Pancreas (tissue), 10 donors: ENCODE measurements at regions not wholly inside any gene's neighbourhood (a gene's known extent, or its start where the extent isn't known, plus 50 kb on each side); places are given as distances from the start of the nearest gene placed in this dataset.

Experiments used
- ATAC-seq, 4 donors: fragments of 200-7000 bp; cut with Tn5 transposase; one replicate each; pipeline versions ENCODE4 v1.8.0 to v1.9.1; 2020; ENCODE audit warnings: mild to moderate bottlenecking in 4 of 4, moderate library complexity in 4 of 4
- DNase-seq, 6 donors: peaks; one replicate each; pipeline ENCODE4 v3.0.0-alpha.2; 2020
- FAIRE-seq: peaks from 2 replicates; lab custom pipeline; 2012; peaks lifted over from hg19 to GRCh38; lab: Jason Lieb, UNC
- H3K27ac ChIP-seq, 4 donors: fragments of 200-600 bp; sonication (generic); 1 replicate in 3 of 4; 2 replicates in 1 of 4; pipeline versions ENCODE4 v1.5.0 to v1.8.0; 2020
- H3K27me3 ChIP-seq, 4 donors: fragments of 200-600 bp; one replicate each; pipeline ENCODE4 v1.8.0; 2021
- H3K36me3 ChIP-seq, 3 donors: fragments of 200-600 bp; sonication (generic) in 1 of 3; one replicate each; pipeline versions ENCODE4 v1.5.0 to v1.8.0; 2020 to 2021
- H3K4me1 ChIP-seq, 3 donors: fragments of 200-600 bp; one replicate each; pipeline ENCODE4 v1.8.0; 2021
- H3K4me3 ChIP-seq, 4 donors: fragments of 200-600 bp; sonication (generic) in 2 of 4; one replicate each; pipeline versions ENCODE4 v1.5.0 to v1.8.0; 2020 to 2021
- H3K9me3 ChIP-seq, 4 donors: fragments of 200-600 bp; one replicate each; pipeline ENCODE4 v1.8.0; 2021
- CTCF ChIP-seq, 4 donors: fragments of 200-600 bp; sonication (generic) in 3 of 4; IDR thresholded peaks; one replicate each; pipeline versions ENCODE4 v1.5.0 to v1.8.0; 2021; ENCODE audit warnings: antibody characterized with exemption in 4 of 4
- WGBS, 2 donors: extraction: QIAGEN DNeasy Blood & Tissue Kit; methylation state at CpG; one replicate each; pipeline ENCODE4 v1.1.7; 2013; 5-methylcytosine and 5-hydroxymethylcytosine counted together
- intact Hi-C, 3 donors: fragments of 100-400 bp; cut with DNase I; formaldehyde crosslinking; loops; one replicate each; pipeline versions ENCODE4 v1.11.1 to v1.14.2; 2022
- donor health status: healthy with polysubstance abuse.
- donor health status: DM: no; HTN: no; CAD: no; lungs with moderate emphysema.
- donor health status: DM: no; HTN: no; CAD: no.
- donor health status: control.
- donor health status: control.
- donor health status: Bipolar disorder and iron deficiency.
- donor health status: DM: yes; HTN: yes; CAD: no.
- donor health status: DM: no; HTN: no; CAD: no.
- donor health status: DM: no; HTN: no; CAD: no.
- donor health status: DM: yes; HTN: yes; CAD: no.

GRCh38 chr12:128047266-128048060 is 219.5 kb upstream of the TMEM132C start:
- Histone ChIP-seq H3K27me3 (no peaks in the 10 kb centered on the region), H3K9me3 (no peaks in the 10 kb centered on the region), H3K4me3 (no peak overlapping the region), H3K27ac (no peak overlapping the region), H3K36me3 (no peaks in the 10 kb centered on the region), H3K4me1 (no peaks in the 10 kb centered on the region)
- TF ChIP-seq CTCF (IDR thresholded peaks at IDR 0.05) = no peak
- 41 to 43% methylated on average over 3 of the region's 3 CpGs for WGBS, 2 donors
- ATAC-seq = no peak
- FAIRE-seq = no peak
- DNase-seq = no peak
- intact Hi-C loops = no loop called here

GRCh38 chr12:128052331-128052730 is 214.6 kb upstream of the TMEM132C start:
- intact Hi-C loops = no loop called here
- Histone ChIP-seq H3K4me1 (no peaks in the 10 kb centered on the region), H3K27me3 (no peaks in the 10 kb centered on the region), H3K36me3 (no peaks in the 10 kb centered on the region), H3K9me3 (no peaks in the 10 kb centered on the region), H3K27ac (no peak overlapping the region), H3K4me3 (no peak overlapping the region)
- 57 to 63% methylated on average over 8 of the region's 8 CpGs for WGBS, 2 donors
- TF ChIP-seq CTCF (IDR thresholded peaks at IDR 0.05) = no peak
- ATAC-seq (no peak), DNase-seq (no peak), FAIRE-seq (no peak)

- no peaks in the 10 kb centered on the region for H3K36me3 ChIP-seq
- no peak overlapping the region for H3K4me3 ChIP-seq
- no peak for ATAC-seq
- intact Hi-C loops = no loop called here
- H3K27me3 ChIP-seq = no peaks in the 10 kb centered on the region
- H3K4me1 ChIP-seq = no peaks in the 10 kb centered on the region
- H3K27ac ChIP-seq = no peak overlapping the region
- no peak for FAIRE-seq
- DNase-seq = no peak
- 53 to 73% methylated on average over 5 of the region's 5 CpGs for WGBS, 2 donors
- TF ChIP-seq CTCF (IDR thresholded peaks at IDR 0.05) = no peak
- no peaks in the 10 kb centered on the region for H3K9me3 ChIP-seq
These were observed 214.2 kb upstream of the TMEM132C start for GRCh38 chr12:128052777-128053176.

- H3K27ac ChIP-seq = no peak overlapping the region
- no peaks in the 10 kb centered on the region for H3K27me3 ChIP-seq
- no peak for DNase-seq
- H3K4me1 ChIP-seq = no peaks in the 10 kb centered on the region
- no peak for FAIRE-seq
- intact Hi-C loops = no loop called here
- WGBS, 2 donors = 58 to 68% methylated on average over 6 of the region's 6 CpGs
- no peak for TF ChIP-seq CTCF (IDR thresholded peaks at IDR 0.05)
- H3K4me3 ChIP-seq = no peak overlapping the region
- no peak for ATAC-seq
- no peaks in the 10 kb centered on the region for H3K36me3 ChIP-seq
- H3K9me3 ChIP-seq = no peaks in the 10 kb centered on the region
These were observed 211.4 kb upstream of the TMEM132C start for GRCh38 chr12:128055567-128055966.

GRCh38 chr12:128056136-128056801 is 210.7 kb upstream of the TMEM132C start:
- Histone ChIP-seq H3K36me3 (no peaks in the 10 kb centered on the region), H3K4me1 (no peaks in the 10 kb centered on the region), H3K9me3 (no peaks in the 10 kb centered on the region), H3K27me3 (no peaks in the 10 kb centered on the region), H3K4me3 (no peak overlapping the region), H3K27ac (no peak overlapping the region)
- no peak for DNase-seq
- TF ChIP-seq CTCF (IDR thresholded peaks at IDR 0.05) = no peak
- 49 to 53% methylated on average over 10 of the region's 10 CpGs for WGBS, 2 donors
- no peak for ATAC-seq
- no peak for FAIRE-seq
- intact Hi-C loops = no loop called here
